ENCODE measurements at regions not wholly inside any gene's neighbourhood (a gene's known extent, or its start where the extent isn't known, plus 50 kb on each side); places are given as distances from the start of the nearest gene placed in this dataset.

GRCh38 chr5:26641492-26641891 lies 396.9 kb downstream of the CDH9 start:
- TF ChIP-seq CTCF (IDR thresholded peaks at IDR 0.05; ENCODE audit: low read length) (no peak), EZH2 (optimal IDR thresholded peaks at IDR 0.05; ENCODE audit: low read depth, low read length) (no peak), EZH2phosphoT487 (IDR thresholded peaks at IDR 0.05; ENCODE audit: low read length) (no peak)

Data from MM.1S (cell line).